GM21367 (cell line): ENCODE measurements at regions not wholly inside any gene's neighbourhood (a gene's known extent, or its start where the extent isn't known, plus 50 kb on each side); places are given as distances from the start of the nearest gene placed in this dataset.
"Not testable (repeated sequence)": the region's sequence is repeated elsewhere in the genome, so short reads cannot be mapped to it uniquely, and the experiment has no call there.

Source experiments
- ATAC-seq: cut with Tn5 transposase; IDR thresholded peaks from one replicate; pipeline ENCODE4 v1.9.1; 2021; ENCODE audit not compliant: unreplicated experiment

GRCh38 chr14:48125654-48126053 is 450.2 kb upstream of the MDGA2 start:
- ATAC-seq: no peak

DNA sequence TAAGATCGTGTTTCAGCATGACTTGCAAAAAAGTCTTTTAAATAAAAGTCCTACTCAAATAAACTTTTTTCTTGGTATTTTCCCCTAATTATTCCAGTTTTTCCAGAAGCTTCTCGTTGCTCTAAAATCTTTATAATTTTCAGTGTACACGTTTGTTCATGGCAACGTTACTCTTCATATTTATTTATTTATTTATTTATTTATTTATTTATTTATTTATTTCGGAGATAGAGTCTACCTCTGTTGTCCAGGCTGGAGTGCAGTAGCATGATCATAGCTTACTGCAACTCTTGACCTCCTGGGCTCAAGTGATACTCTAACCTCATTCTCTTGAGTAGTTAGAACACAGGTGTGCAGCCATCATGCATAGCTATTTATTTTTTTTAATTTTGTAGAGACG is 438.3 kb upstream of the MDGA2 start:
- ATAC-seq: no peak

- ATAC-seq: no peak
These were observed 435.7 kb upstream of the MDGA2 start for GRCh38 chr14:48111151-48111550.

DNA sequence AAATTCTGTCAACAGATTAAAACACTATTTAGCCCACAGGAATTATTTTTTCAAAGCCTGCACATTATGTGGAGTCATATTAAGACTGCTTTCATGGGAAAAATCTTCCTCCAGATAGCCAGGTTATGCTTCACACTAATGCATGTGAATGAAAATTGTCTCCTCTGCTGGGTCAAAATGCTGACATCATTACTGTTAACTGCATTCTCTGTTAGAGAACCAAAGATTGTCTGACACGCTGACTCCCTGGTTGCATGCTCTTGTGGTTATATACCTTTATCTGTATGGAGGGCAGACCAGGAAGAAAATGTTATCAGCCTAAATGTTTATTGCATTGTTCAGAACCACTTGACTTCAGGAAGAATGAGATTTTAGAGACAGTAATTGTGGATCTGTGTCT is 432.2 kb upstream of the MDGA2 start:
- ATAC-seq: no peak

GRCh38 chr14:48096897-48097296 is 421.5 kb upstream of the MDGA2 start:
- ATAC-seq: no peak

GRCh38 chr14:48086516-48086915 is 411.1 kb upstream of the MDGA2 start:
- no peak for ATAC-seq

- ATAC-seq: no peak
These were observed 400.1 kb upstream of the MDGA2 start for GRCh38 chr14:48075487-48075886.

DNA sequence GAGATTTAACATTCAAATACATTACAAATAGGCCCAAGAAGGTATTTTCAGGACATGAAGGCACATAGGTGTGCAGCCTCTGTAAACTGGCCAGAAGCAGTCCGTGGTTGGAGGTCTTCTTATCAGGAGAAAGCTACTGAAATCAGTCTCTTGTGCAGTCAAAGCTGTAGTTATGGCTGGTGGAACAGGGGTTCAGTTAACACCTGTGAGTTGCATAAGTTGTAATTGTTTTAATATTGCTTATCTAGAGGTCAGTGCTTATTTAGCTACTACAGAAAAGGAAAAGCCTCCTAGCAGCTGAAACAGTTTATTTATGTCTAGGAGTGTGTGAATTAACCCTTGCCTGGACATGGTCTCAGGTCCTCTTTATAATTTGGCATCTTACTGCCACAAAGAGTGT is 377.6 kb upstream of the MDGA2 start:
- no peak for ATAC-seq

- no peak for ATAC-seq
These were observed 360.4 kb upstream of the MDGA2 start for GRCh38 chr14:48035836-48036235.

GRCh38 chr14:48027115-48027514 is 351.7 kb upstream of the MDGA2 start:
- no peak for ATAC-seq

GRCh38 chr14:48023881-48024280 is 348.5 kb upstream of the MDGA2 start:
- no peak for ATAC-seq

- not testable (repeated sequence) for ATAC-seq
These were observed 336.1 kb upstream of the MDGA2 start for GRCh38 chr14:48011484-48011883.

DNA sequence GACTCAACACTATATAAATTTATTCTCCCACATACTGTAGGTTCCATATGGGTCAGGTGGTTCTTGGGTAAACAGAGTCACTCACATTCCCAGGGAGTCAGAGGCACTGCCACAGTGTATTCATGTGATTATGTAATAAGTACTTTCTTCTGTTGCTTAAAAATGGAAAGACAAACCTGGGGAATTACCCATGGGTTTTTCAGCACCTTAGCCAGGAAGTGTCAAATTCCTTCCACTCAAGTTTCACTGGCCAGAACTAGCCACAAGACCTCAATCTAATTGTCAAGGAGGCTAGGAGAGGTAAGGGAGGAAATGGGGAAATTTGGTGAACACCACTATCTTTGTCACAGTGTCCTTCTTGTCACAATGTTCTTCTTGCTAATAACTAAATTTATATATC is 333.2 kb upstream of the MDGA2 start:
- no peak for ATAC-seq

- no peak for ATAC-seq
These were observed 330.6 kb upstream of the MDGA2 start for GRCh38 chr14:48005986-48006385.

- ATAC-seq: no peak
These were observed 318.5 kb upstream of the MDGA2 start for GRCh38 chr14:47993883-47994282.

GRCh38 chr14:47988175-47988574 is 312.8 kb upstream of the MDGA2 start:
- ATAC-seq: no peak

DNA sequence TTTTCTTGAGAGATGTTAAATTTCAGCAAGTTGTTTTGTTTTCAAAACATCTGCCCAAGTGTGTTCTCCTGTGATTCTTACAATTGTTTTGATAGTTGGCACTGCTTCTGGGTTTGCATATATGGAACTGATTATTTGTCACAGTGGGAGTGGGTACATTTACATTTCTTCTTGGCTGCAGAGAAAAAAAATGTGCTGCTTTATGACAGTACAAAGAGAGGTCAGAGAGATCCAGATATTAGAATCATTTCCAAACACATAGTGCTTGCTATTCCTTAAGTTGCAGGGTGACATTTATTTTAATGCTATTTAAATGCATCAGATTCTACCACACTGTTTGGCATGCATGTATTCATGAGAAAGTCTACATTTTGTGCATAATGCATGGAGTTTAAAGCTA is 303.5 kb upstream of the MDGA2 start:
- no peak for ATAC-seq

DNA sequence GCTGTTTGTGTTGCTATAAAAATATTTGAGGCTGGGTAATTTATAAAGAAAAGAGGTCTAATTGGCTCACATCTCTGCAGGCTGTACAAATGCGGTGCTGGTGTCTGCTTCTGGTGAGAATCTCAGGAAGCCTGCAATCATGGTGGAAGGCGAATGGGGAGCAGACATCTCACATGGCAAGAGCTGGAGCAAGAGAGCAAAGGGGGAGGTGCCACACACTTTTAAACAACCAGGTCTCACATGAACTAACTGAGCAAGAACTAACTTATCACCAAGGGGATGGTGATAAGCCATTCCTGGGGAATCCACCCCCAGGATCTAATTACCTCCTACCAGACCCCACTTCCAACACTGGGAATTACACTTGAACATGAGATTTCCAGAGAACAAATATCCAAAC is 300.7 kb upstream of the MDGA2 start:
- no peak for ATAC-seq

GRCh38 chr14:47966076-47966810 is 290.8 kb upstream of the MDGA2 start:
- ATAC-seq: no peak

DNA sequence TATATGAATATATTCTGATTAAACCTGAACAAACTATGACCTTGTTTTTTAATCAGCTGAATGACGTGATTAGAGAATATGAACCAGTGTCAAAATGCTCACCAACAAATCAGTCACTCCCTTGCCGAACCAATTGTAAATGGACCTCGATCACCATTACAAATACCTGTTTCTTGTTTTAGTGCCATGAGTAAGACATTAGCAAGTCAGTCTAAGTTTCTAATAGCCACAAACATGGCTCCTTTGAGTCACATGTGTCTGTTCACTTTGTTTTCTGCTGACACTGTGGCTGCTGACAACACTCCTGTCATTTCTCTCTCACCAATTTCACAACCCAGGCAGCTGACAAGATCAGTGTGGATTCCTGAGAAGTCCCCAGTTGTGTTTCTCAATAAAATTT is 286.2 kb upstream of the MDGA2 start:
- no peak for ATAC-seq

- no peak for ATAC-seq
These were observed 284.3 kb upstream of the MDGA2 start for GRCh38 chr14:47959740-47960139.

DNA sequence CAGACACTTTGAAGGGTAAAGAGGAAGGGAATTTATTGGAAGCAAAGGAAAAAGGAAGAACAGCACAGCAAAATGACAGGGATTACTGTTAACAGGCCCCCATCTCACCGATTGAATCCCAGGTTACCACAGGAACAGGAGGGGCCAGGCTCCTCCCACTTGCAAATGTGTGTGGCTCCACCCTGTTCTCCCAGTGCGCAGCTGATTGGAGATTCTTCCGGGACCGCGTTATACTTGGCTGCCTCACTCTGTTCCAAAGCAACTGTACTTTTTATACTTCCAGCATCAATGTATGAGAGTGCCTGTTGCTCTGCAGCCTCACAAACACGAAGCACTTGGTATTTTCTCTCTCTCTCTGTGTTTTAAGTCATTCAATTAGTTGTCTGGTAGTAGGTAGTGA is 273.6 kb upstream of the MDGA2 start:
- no peak for ATAC-seq

GRCh38 chr14:47935332-47935731 is 259.9 kb upstream of the MDGA2 start:
- ATAC-seq: no peak
